GM12878 (cell line): ENCODE measurements at regions not wholly inside any gene's neighbourhood (a gene's known extent, or its start where the extent isn't known, plus 50 kb on each side); places are given as distances from the start of the nearest gene placed in this dataset.

Experiments
- ATAC-seq: fragments of 200-7000 bp; cut with Tn5 transposase; 3 replicates; pipeline ENCODE4 v1.9.1; 2020; ENCODE audit warnings: mild to moderate bottlenecking, moderate library complexity
- BruUV-seq: library from RNA; stranded (reverse); fragments of 400-500 nt; replicated peaks from 2 replicates; lab custom pipeline; 2021; lab: Mats Ljungman, UMichigan
- CTCF ChIA-PET: fragments of 300-600 bp; sonication (Branson Sonifier 250); formaldehyde crosslinking; extraction: SDS; loops from one replicate; lab custom pipeline; 2021; ENCODE audit warnings: inconsistent platforms; lab: Yijun Ruan, JAX
- POLR2A ChIA-PET: fragments of 350-600 bp; formaldehyde crosslinking; extraction: SDS; loops from one replicate; lab custom pipeline; 2021; ENCODE audit warnings: inconsistent platforms; lab: Charles Lee
- RAD21 ChIA-PET: fragments of 300-600 bp; sonication (Branson Sonifier 250); formaldehyde crosslinking; loops from one replicate; lab custom pipeline; 2023; ENCODE audit warnings: antibody characterized with exemption; ENCODE audit not compliant: unreplicated experiment; lab: Charles Lee
- SMC1A ChIA-PET: fragments of 300-600 bp; sonication (Branson Sonifier 250); formaldehyde crosslinking; loops from one replicate; lab custom pipeline; 2023; ENCODE audit not compliant: unreplicated experiment, uncharacterized antibody; lab: Charles Lee
- DNase-seq: peaks from one replicate; pipeline ENCODE4 v3.0.0-alpha.2; 2011; ENCODE audit warnings: low read depth, low spot score
- FAIRE-seq: peaks from 3 replicates; lab custom pipeline; 2011; peaks lifted over from hg19 to GRCh38; lab: Jason Lieb, UNC
- H2AFZ ChIP-seq: 2 replicates; pipeline ENCODE4 v1.6.0; 2011; ENCODE audit warnings: low read depth, low read length, control low read depth; ENCODE audit not compliant: control insufficient read depth
- H3K27ac ChIP-seq: 2 replicates; pipeline ENCODE4 v1.5.1; 2011; ENCODE audit warnings: control low read depth; ENCODE audit not compliant: control insufficient read depth, insufficient read depth
- H3K27me3 ChIP-seq, 2 experiments: replicated peaks in 1 of 2; 2 replicates each; pipeline versions ENCODE4 v1.6.0 to v1.6.1; 2011; ENCODE audit warnings: low read length in 1 of 2; ENCODE audit not compliant: control insufficient read depth in 2 of 2, insufficient read depth in 2 of 2
- H3K36me3 ChIP-seq, 2 experiments: 2 replicates each; pipeline ENCODE4 v1.5.1; 2011; ENCODE audit warnings: low read length in 1 of 2; ENCODE audit not compliant: control insufficient read depth in 2 of 2, insufficient read depth in 2 of 2
- H3K4me1 ChIP-seq: 2 replicates; pipeline ENCODE4 v1.6.1; 2011; ENCODE audit warnings: mild to moderate bottlenecking, low read length, moderate library complexity, mixed read lengths; ENCODE audit not compliant: control insufficient read depth, insufficient read depth
- H3K4me2 ChIP-seq: 2 replicates; pipeline ENCODE4 v1.6.0; 2011; ENCODE audit warnings: control low read depth; ENCODE audit not compliant: control insufficient read depth, insufficient read depth
- H3K4me3 ChIP-seq: fragments of 200-600 bp; sonication (generic); 2 replicates; pipeline ENCODE4 v1.5.1; 2016
- H3K79me2 ChIP-seq: 2 replicates; pipeline ENCODE4 v1.6.0; 2011; ENCODE audit warnings: low read length; ENCODE audit not compliant: control insufficient read depth, insufficient read depth
- H3K9ac ChIP-seq: 2 replicates; pipeline ENCODE4 v1.8.0; 2011; ENCODE audit warnings: low read length, control low read depth, mixed read lengths; ENCODE audit not compliant: control insufficient read depth, insufficient read depth
- H3K9me3 ChIP-seq: replicated peaks from 3 replicates; pipeline ENCODE4 v1.5.1; 2011; ENCODE audit warnings: mild to moderate bottlenecking, low read length; ENCODE audit not compliant: control insufficient read depth, insufficient read depth
- H4K20me1 ChIP-seq: 2 replicates; pipeline ENCODE4 v1.6.0; 2011; ENCODE audit not compliant: control insufficient read depth, insufficient read depth
- BACH1 ChIP-seq: fragments of 450-650 bp; IDR thresholded peaks from 2 replicates; pipeline ENCODE4 v1.6.1; 2017; ENCODE audit warnings: mild to moderate bottlenecking, borderline replicate concordance
- CBX3 ChIP-seq: fragments of 200-600 bp; sonication (generic); IDR thresholded peaks from 2 replicates; pipeline ENCODE4 v1.6.1; 2016; ENCODE audit warnings: low read depth, borderline replicate concordance
- CEBPB ChIP-seq, 2 experiments: fragments of 150-350 bp in 1 of 2; IDR thresholded peaks; 2 replicates each; pipeline ENCODE4 v1.6.1; 2012 to 2014; ENCODE audit warnings: low read depth in 2 of 2, low read length in 2 of 2, borderline replicate concordance in 1 of 2, inconsistent platforms in 1 of 2
- EED ChIP-seq: sonication (generic); IDR thresholded peaks from 2 replicates; pipeline ENCODE4 v1.6.1; 2016; ENCODE audit warnings: antibody characterized with exemption, low read depth
- EP300 ChIP-seq, 2 experiments: fragments of 150-350 bp in 1 of 2; IDR thresholded peaks; 2 replicates each; pipeline ENCODE4 v1.6.1; 2011 to 2012; ENCODE audit warnings: low read depth in 2 of 2, low read length in 2 of 2, borderline replicate concordance in 1 of 2, improper control_type of control experiment in 1 of 2, inconsistent platforms in 1 of 2; ENCODE audit not compliant: control insufficient read depth in 1 of 2
- ETV6 ChIP-seq, 2 experiments: fragments of 450-650 bp in 1 of 2; IDR thresholded peaks in 1 of 2; conservative IDR thresholded peaks in 1 of 2; 2 replicates each; pipeline ENCODE4 v1.6.1; 2014; ENCODE audit warnings: antibody characterized with exemption in 1 of 2, borderline replicate concordance in 1 of 2, low read depth in 1 of 2, mild to moderate bottlenecking in 1 of 2, moderate library complexity in 1 of 2
- FOXK2 ChIP-seq: fragments of 450-650 bp; IDR thresholded peaks from 2 replicates; pipeline ENCODE4 v1.6.1; 2017; ENCODE audit warnings: mild to moderate bottlenecking, moderate library complexity
- FOXM1 ChIP-seq: IDR thresholded peaks from 2 replicates; pipeline ENCODE4 v1.6.1; 2012; ENCODE audit warnings: low read depth, mild to moderate bottlenecking, inconsistent platforms, low read length, moderate library complexity
- HCFC1 ChIP-seq: fragments of 150-350 bp; IDR thresholded peaks from 2 replicates; pipeline ENCODE4 v1.6.1; 2014; ENCODE audit warnings: low read length
- IRF4 ChIP-seq: IDR thresholded peaks from 2 replicates; pipeline ENCODE4 v1.6.1; 2011; ENCODE audit warnings: low read depth, low read length
- JUND ChIP-seq: IDR thresholded peaks from 2 replicates; pipeline ENCODE4 v1.6.1; 2012; ENCODE audit warnings: low read depth, mild to moderate bottlenecking, low read length, improper control_type of control experiment, moderate library complexity
- NFXL1 ChIP-seq: fragments of 450-650 bp; IDR thresholded peaks from 2 replicates; pipeline ENCODE4 v1.6.1; 2017; ENCODE audit warnings: antibody characterized with exemption, mild to moderate bottlenecking, borderline replicate concordance
- NFYB ChIP-seq: IDR thresholded peaks from 2 replicates; pipeline ENCODE4 v1.6.1; 2011; ENCODE audit warnings: low read depth, mild to moderate bottlenecking, low read length, improper control_type of control experiment, moderate library complexity; ENCODE audit not compliant: insufficient read depth
- POLR2AphosphoS5 ChIP-seq: IDR thresholded peaks from 2 replicates; pipeline ENCODE4 v1.6.1; 2011; ENCODE audit warnings: mild to moderate bottlenecking, low read length, inconsistent platforms
- WGBS: methylation state at CpG from one replicate; pipeline ENCODE4 v1.1.6; 2016; ENCODE audit warnings: low lambda C conversion rate; ENCODE audit not compliant: insufficient replicate concordance, insufficient coverage; ENCODE audit errors: missing lambda C conversion rate; 5-methylcytosine and 5-hydroxymethylcytosine counted together
- in situ Hi-C: fragments of 300-500 bp; cut with MboI; formaldehyde crosslinking; loops from 9 replicates; pipeline ENCODE4 v1.14.3; 2018; ENCODE audit warnings: mixed read lengths
- intact Hi-C: fragments of 100-400 bp; cut with micrococcal nuclease; formaldehyde crosslinking; loops from one replicate; pipeline ENCODE4 v1.14.2; 2022; ENCODE audit not compliant: unreplicated experiment
- TF ChIP-seq, protein P1 (sequence below): IDR thresholded peaks from 2 replicates; pipeline ENCODE4 v1.6.1; 2012; ENCODE audit warnings: low read depth, low read length, improper control_type of control experiment
- TF ChIP-seq, protein P2 (sequence below), 3 experiments: IDR thresholded peaks in 2 of 3; conservative IDR thresholded peaks in 1 of 3; 2 replicates each; pipeline ENCODE4 v1.5.1; 2011; ENCODE audit warnings: low read depth in 3 of 3, low read length in 3 of 3, mild to moderate bottlenecking in 3 of 3, control low read depth in 2 of 3, moderate library complexity in 2 of 3, inconsistent platforms in 1 of 3, mixed read lengths in 1 of 3; ENCODE audit not compliant: control insufficient read depth in 2 of 3, insufficient read depth in 1 of 3; ENCODE audit errors: extremely low read depth in 1 of 3

DNA sequence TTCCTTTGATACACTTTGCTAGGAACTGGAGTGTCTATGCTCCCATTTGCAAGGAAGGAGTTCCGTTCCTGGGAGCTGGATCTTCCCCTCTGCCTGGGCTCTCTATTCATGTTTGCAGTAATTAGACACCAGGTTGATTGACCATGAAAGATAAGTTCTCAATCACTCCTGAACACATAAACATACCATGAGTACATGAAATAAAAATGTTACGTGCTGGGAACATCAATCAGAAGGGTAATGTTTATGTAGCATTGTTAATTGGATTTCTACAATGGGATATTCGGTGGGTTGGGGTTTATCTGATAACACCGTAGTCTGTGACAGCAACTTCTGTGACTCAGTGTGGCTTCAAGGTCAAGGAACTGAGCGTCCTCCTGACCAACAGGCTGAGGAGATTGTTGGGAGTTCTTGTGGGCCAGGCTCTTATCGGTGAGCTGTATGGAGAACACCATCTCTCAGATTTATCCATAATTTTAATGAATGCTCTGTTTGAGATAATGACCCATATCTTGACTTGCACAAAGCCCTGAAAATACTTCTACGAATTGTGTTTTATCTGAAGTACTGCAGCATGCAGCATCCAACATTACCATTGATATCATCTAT is 136.4 kb downstream of the NPIPB5 start:
- CTCF ChIA-PET = no interaction called here
- no peak for DNase-seq
- no peak overlapping the region for H2AFZ ChIP-seq
- 25% methylated on average over 7 of the region's 7 CpGs for WGBS
- H3K9me3 ChIP-seq = no peaks in the 10 kb centered on the region
- no TSS peak for BruUV-seq
- POLR2A ChIA-PET = no interaction called here
- TF ChIP-seq NFXL1 = no peak
- TF ChIP-seq, all 136 proteins: peak for 0
- no peaks in the 10 kb centered on the region for H3K36me3 ChIP-seq
- no peak for ATAC-seq
- intact Hi-C loops (no loop called here), in situ Hi-C loops (no loop called here)
- ChIA-PET RAD21 (no interaction called here), SMC1A (no interaction called here)
- H3K27me3 ChIP-seq = peaks cover 4 to 8% of the 10 kb centered on the region in 2 experiments
- no peaks in the 10 kb centered on the region for H3K4me1 ChIP-seq
- no peak for FAIRE-seq
- H4K20me1 ChIP-seq = no peaks in the 10 kb centered on the region
- H3K4me3 ChIP-seq = no peak overlapping the region
- H3K27ac ChIP-seq = no peak overlapping the region
- no peaks in the 10 kb centered on the region for H3K79me2 ChIP-seq
- no peak overlapping the region for H3K9ac ChIP-seq
- no peak overlapping the region for H3K4me2 ChIP-seq

DNA sequence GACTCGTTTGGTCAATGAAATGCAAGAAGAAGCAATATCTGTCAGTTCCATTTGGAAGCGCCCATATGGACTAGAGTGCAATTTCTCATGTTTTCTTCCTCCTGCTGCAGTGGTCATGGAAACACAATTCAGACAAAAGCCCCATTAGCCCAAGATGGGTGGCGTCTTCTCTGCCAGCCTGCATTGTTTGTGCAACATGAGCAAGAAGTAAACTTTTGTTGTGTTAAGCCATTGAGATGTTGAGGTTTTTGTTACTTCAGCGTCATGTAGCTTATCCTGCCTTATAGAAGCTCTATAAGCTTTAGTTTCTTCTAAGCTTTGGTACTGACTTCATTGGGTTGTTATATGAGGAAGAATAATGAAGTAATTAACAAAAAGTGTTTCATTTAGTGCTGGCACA is 137.4 kb downstream of the NPIPB5 start:
- FAIRE-seq = no peak
- WGBS = 34% methylated on average over 4 of the region's 4 CpGs
- intact Hi-C loops = no loop called here
- Histone ChIP-seq H3K27me3 (peaks cover 4 to 8% of the 10 kb centered on the region in 2 experiments), H3K27ac (no peak overlapping the region), H3K9ac (no peak overlapping the region), H3K79me2 (no peaks in the 10 kb centered on the region), H3K4me2 (no peak overlapping the region), H3K9me3 (no peaks in the 10 kb centered on the region), H3K36me3 (no peaks in the 10 kb centered on the region), H2AFZ (no peak overlapping the region), H4K20me1 (no peaks in the 10 kb centered on the region), H3K4me3 (no peak overlapping the region), H3K4me1 (no peaks in the 10 kb centered on the region)
- POLR2A ChIA-PET = no interaction called here
- in situ Hi-C loops = no loop called here
- no peak for DNase-seq
- BruUV-seq = no TSS peak
- no peak for ATAC-seq
- CTCF ChIA-PET = no interaction called here
- SMC1A ChIA-PET = interaction anchor here (1.6 kb wide), 1 partner anchor 18 kb away, joined by 4 read pairs; no protein-coding TSS in a partner anchor
- RAD21 ChIA-PET = no interaction called here
- no peak for TF ChIP-seq FOXK2
- no peak for TF ChIP-seq NFYB
- TF ChIP-seq IRF4 = no peak
- TF ChIP-seq, protein P1, sequence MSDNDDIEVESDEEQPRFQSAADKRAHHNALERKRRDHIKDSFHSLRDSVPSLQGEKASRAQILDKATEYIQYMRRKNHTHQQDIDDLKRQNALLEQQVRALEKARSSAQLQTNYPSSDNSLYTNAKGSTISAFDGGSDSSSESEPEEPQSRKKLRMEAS = no peak
- no peak for TF ChIP-seq POLR2AphosphoS5
- TF ChIP-seq CBX3 = no peak
- TF ChIP-seq EED = no peak
- TF ChIP-seq CEBPB (IDR thresholded peaks at IDR 0.05; ENCODE audit: borderline replicate concordance in 1 of 2, low read depth in 2 of 2, low read length in 2 of 2) = no peak
- TF ChIP-seq HCFC1 = no peak
- TF ChIP-seq ETV6 (conservative IDR thresholded peaks at IDR 0.05 in 1 of 2, IDR thresholded peaks at IDR 0.05 in 1 of 2; ENCODE audit: borderline replicate concordance in 1 of 2, low read depth in 1 of 2) = no peak
- no peak for TF ChIP-seq EP300 (IDR thresholded peaks at IDR 0.05; ENCODE audit: borderline replicate concordance in 1 of 2, control insufficient read depth in 1 of 2, low read depth in 2 of 2, low read length in 2 of 2)
- no peak for TF ChIP-seq JUND
- no peak for TF ChIP-seq FOXM1
- TF ChIP-seq, protein P2, sequence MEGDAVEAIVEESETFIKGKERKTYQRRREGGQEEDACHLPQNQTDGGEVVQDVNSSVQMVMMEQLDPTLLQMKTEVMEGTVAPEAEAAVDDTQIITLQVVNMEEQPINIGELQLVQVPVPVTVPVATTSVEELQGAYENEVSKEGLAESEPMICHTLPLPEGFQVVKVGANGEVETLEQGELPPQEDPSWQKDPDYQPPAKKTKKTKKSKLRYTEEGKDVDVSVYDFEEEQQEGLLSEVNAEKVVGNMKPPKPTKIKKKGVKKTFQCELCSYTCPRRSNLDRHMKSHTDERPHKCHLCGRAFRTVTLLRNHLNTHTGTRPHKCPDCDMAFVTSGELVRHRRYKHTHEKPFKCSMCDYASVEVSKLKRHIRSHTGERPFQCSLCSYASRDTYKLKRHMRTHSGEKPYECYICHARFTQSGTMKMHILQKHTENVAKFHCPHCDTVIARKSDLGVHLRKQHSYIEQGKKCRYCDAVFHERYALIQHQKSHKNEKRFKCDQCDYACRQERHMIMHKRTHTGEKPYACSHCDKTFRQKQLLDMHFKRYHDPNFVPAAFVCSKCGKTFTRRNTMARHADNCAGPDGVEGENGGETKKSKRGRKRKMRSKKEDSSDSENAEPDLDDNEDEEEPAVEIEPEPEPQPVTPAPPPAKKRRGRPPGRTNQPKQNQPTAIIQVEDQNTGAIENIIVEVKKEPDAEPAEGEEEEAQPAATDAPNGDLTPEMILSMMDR (IDR thresholded peaks at IDR 0.05 in 2 of 3, conservative IDR thresholded peaks at IDR 0.05 in 1 of 3; ENCODE audit: control insufficient read depth in 2 of 3, extremely low read depth in 1 of 3, insufficient read depth in 1 of 3, low read depth in 3 of 3, low read length in 3 of 3) = no peak
- TF ChIP-seq BACH1 = no peak
